H1 (cell line): ENCODE measurements at regions not wholly inside any gene's neighbourhood (a gene's known extent, or its start where the extent isn't known, plus 50 kb on each side); places are given as distances from the start of the nearest gene placed in this dataset.

Experiments
- BACH1 ChIP-seq: IDR thresholded peaks from 2 replicates; pipeline ENCODE4 v1.6.1; 2012; ENCODE audit warnings: low read length, improper control_type of control experiment
- HDAC2 ChIP-seq, 2 experiments: fragments of 300-600 bp in 1 of 2; sonication (generic) in 1 of 2; IDR thresholded peaks; 2 replicates each; pipeline ENCODE4 v1.6.1; 2011 to 2012; ENCODE audit warnings: low read depth in 2 of 2, low read length in 2 of 2, mild to moderate bottlenecking in 2 of 2, moderate library complexity in 2 of 2, borderline replicate concordance in 1 of 2, inconsistent platforms in 1 of 2
- POLR2A ChIP-seq, 2 experiments: IDR thresholded peaks; 1 replicate in 1 of 2; 2 replicates in 1 of 2; pipeline ENCODE4 v1.6.1; 2011; ENCODE audit warnings: low read depth in 2 of 2, low read length in 2 of 2, mild to moderate bottlenecking in 2 of 2; ENCODE audit errors: control extremely low read depth in 1 of 2
- SAP30 ChIP-seq: fragments of 300-600 bp; sonication (generic); IDR thresholded peaks from 2 replicates; pipeline ENCODE4 v1.7.1; 2012; ENCODE audit warnings: low read length, moderate library complexity, mild to moderate bottlenecking, inconsistent platforms; ENCODE audit not compliant: insufficient read depth, insufficient replicate concordance
- SUZ12 ChIP-seq: fragments of 200-600 bp; sonication (generic); IDR thresholded peaks from 2 replicates; pipeline ENCODE4 v1.6.1; 2012; ENCODE audit warnings: mild to moderate bottlenecking, inconsistent platforms, low read length, moderate library complexity, mixed read lengths
- TAF1 ChIP-seq: IDR thresholded peaks from 2 replicates; pipeline ENCODE4 v1.6.1; 2011; ENCODE audit warnings: mild to moderate bottlenecking, low read depth, low read length
- TEAD4 ChIP-seq: IDR thresholded peaks from 2 replicates; pipeline ENCODE4 v1.6.1; 2012; ENCODE audit warnings: low read depth, low read length, inconsistent platforms, mixed read lengths
- ZNF274 ChIP-seq: IDR thresholded peaks from 2 replicates; pipeline ENCODE4 v1.7.0; 2012; ENCODE audit warnings: low read length, borderline replicate concordance; ENCODE audit errors: extremely low read depth
- TF ChIP-seq, protein P1 (sequence below): fragments of 300-600 bp; sonication (generic); IDR thresholded peaks from 2 replicates; pipeline ENCODE4 v1.7.1; 2012; ENCODE audit warnings: low read length, moderate library complexity, mild to moderate bottlenecking, inconsistent platforms; ENCODE audit not compliant: insufficient replicate concordance

- TF ChIP-seq, protein P1, sequence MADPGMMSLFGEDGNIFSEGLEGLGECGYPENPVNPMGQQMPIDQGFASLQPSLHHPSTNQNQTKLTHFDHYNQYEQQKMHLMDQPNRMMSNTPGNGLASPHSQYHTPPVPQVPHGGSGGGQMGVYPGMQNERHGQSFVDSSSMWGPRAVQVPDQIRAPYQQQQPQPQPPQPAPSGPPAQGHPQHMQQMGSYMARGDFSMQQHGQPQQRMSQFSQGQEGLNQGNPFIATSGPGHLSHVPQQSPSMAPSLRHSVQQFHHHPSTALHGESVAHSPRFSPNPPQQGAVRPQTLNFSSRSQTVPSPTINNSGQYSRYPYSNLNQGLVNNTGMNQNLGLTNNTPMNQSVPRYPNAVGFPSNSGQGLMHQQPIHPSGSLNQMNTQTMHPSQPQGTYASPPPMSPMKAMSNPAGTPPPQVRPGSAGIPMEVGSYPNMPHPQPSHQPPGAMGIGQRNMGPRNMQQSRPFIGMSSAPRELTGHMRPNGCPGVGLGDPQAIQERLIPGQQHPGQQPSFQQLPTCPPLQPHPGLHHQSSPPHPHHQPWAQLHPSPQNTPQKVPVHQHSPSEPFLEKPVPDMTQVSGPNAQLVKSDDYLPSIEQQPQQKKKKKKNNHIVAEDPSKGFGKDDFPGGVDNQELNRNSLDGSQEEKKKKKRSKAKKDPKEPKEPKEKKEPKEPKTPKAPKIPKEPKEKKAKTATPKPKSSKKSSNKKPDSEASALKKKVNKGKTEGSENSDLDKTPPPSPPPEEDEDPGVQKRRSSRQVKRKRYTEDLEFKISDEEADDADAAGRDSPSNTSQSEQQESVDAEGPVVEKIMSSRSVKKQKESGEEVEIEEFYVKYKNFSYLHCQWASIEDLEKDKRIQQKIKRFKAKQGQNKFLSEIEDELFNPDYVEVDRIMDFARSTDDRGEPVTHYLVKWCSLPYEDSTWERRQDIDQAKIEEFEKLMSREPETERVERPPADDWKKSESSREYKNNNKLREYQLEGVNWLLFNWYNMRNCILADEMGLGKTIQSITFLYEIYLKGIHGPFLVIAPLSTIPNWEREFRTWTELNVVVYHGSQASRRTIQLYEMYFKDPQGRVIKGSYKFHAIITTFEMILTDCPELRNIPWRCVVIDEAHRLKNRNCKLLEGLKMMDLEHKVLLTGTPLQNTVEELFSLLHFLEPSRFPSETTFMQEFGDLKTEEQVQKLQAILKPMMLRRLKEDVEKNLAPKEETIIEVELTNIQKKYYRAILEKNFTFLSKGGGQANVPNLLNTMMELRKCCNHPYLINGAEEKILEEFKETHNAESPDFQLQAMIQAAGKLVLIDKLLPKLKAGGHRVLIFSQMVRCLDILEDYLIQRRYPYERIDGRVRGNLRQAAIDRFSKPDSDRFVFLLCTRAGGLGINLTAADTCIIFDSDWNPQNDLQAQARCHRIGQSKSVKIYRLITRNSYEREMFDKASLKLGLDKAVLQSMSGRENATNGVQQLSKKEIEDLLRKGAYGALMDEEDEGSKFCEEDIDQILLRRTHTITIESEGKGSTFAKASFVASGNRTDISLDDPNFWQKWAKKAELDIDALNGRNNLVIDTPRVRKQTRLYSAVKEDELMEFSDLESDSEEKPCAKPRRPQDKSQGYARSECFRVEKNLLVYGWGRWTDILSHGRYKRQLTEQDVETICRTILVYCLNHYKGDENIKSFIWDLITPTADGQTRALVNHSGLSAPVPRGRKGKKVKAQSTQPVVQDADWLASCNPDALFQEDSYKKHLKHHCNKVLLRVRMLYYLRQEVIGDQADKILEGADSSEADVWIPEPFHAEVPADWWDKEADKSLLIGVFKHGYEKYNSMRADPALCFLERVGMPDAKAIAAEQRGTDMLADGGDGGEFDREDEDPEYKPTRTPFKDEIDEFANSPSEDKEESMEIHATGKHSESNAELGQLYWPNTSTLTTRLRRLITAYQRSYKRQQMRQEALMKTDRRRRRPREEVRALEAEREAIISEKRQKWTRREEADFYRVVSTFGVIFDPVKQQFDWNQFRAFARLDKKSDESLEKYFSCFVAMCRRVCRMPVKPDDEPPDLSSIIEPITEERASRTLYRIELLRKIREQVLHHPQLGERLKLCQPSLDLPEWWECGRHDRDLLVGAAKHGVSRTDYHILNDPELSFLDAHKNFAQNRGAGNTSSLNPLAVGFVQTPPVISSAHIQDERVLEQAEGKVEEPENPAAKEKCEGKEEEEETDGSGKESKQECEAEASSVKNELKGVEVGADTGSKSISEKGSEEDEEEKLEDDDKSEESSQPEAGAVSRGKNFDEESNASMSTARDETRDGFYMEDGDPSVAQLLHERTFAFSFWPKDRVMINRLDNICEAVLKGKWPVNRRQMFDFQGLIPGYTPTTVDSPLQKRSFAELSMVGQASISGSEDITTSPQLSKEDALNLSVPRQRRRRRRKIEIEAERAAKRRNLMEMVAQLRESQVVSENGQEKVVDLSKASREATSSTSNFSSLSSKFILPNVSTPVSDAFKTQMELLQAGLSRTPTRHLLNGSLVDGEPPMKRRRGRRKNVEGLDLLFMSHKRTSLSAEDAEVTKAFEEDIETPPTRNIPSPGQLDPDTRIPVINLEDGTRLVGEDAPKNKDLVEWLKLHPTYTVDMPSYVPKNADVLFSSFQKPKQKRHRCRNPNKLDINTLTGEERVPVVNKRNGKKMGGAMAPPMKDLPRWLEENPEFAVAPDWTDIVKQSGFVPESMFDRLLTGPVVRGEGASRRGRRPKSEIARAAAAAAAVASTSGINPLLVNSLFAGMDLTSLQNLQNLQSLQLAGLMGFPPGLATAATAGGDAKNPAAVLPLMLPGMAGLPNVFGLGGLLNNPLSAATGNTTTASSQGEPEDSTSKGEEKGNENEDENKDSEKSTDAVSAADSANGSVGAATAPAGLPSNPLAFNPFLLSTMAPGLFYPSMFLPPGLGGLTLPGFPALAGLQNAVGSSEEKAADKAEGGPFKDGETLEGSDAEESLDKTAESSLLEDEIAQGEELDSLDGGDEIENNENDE: no peak
- no peak for TF ChIP-seq BACH1
- TF ChIP-seq HDAC2 (IDR thresholded peaks at IDR 0.05; ENCODE audit: borderline replicate concordance in 1 of 2, low read depth in 2 of 2, low read length in 2 of 2): no peak
- TF ChIP-seq SUZ12: no peak
- no peak for TF ChIP-seq POLR2A (IDR thresholded peaks at IDR 0.05; ENCODE audit: control extremely low read depth in 1 of 2, low read depth in 2 of 2, low read length in 2 of 2)
- TF ChIP-seq ZNF274: no peak
- TF ChIP-seq TAF1: no peak
- no peak for TF ChIP-seq TEAD4
- TF ChIP-seq SAP30: no peak
- TF ChIP-seq, all 59 proteins: peak for 0
Observed at GRCh38 chr3:112740835-112741234, 99.9 kb upstream of the CCDC80 start (continued).
